ENCODE measurements at regions not wholly inside any gene's neighbourhood (a gene's known extent, or its start where the extent isn't known, plus 50 kb on each side); places are given as distances from the start of the nearest gene placed in this dataset.

- no peak for ATAC-seq
Measured at GRCh38 chrX:124836786-124837185, 482.9 kb upstream of the TEX13C start.

DNA sequence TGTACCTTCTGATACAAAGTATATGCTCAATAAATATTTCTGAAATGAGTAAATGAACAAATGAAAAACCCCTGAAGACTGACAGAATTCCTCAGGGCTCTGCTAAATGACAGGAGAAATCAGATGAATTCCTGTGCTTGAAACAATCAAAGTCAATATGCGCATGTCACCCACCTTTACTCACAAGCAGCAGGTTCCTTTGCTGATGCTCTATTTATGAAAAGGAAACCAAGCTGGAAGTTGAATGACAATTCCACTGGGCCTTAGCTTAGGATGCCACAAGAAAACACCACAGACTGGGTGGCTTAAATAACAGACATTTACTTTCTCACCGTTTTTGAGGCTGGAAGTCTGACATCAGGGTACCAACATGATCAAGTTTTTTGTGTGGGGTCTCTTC is 477.5 kb upstream of the TEX13C start:
- no peak for ATAC-seq

DNA sequence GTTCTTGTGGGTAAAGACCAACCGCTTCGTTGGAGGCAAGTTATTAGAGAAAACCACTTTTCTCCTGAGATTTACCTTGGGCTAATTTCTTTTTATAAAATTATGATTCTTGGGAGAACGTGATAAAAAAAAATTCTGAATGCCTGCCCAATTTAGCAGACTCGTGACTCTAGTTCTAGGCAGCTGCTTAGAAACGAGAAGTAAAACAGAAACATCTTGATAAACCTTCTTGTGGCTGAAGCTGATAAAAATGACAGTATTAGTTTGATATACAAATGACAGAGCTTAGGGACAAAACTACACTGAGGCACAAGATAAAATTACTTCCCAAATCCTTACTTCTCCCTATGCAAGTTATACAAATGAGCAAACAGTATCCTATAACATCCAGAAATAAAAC is 458.9 kb upstream of the TEX13C start:
- ATAC-seq, result no peak

DNA sequence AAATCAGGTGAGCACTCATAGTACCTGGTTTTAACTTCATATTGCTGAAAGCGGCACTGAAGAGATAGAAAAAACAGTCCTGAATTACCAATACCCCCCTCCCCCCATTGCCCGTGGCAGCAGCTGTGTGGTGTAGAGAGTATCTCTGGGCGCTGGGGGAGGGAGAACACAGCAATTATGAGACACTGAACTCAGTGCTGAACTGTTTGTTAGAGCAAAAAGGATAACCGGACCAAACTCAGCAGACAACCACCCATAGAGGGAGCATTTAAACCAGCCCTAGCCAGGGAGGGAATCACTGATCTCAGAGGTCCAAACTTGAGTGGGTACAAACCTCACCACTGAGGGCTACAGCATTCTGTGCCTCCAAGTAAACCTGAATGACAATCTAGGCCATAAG is 457.4 kb upstream of the TEX13C start:
- ATAC-seq, result no peak

GRCh38 chrX:124863303-124863702 is 456.4 kb upstream of the TEX13C start:
- no peak for ATAC-seq

DNA sequence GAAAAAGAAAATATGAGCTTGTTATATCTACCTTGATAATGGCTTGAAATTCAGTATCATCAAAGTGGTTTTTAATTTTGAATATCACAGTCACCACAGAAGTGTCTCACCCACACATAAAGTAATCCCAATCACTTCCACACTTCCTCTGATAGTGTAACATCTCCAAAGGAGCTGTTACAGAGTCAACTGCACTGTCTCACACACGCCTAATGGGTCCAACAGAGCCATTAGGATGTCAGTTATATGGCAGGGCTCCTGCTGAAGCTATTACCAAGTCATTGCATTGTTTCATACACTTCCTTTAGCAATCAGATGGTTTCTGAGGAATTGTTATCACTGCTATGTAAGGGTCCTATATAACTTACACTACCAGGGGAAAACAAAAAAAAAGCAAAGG is 432.1 kb upstream of the TEX13C start:
- ATAC-seq, result no peak

GRCh38 chrX:124895947-124896346 is 423.7 kb upstream of the TEX13C start:
- ATAC-seq, result no peak

GRCh38 chrX:124902953-124903352 is 416.7 kb upstream of the TEX13C start:
- ATAC-seq, result no peak

- no peak for ATAC-seq
Measured at GRCh38 chrX:124910611-124911010, 409.1 kb upstream of the TEX13C start.

DNA sequence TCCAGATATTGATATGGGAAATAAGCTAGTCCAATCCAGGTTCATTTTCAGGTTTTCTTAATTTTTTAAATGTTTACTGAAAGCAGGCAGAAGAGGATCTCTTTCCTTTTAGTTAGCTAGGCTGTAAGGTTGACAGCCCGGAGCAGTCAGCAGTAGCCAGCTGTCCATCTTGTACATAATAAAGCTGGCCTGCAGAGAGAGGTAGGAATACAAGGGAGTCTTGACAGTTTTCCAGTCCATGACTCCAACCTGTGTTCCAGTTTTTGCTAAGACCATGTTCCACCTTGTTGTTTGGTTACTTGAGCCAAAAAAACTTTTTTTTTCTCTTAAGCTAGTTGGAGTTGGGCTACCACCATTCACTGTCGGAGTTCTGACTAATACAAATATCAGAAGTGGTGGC is 402.7 kb upstream of the TEX13C start:
- ATAC-seq, result no peak

- ATAC-seq, result no peak
Measured at GRCh38 chrX:124925681-124926080, 394.0 kb upstream of the TEX13C start.

DNA sequence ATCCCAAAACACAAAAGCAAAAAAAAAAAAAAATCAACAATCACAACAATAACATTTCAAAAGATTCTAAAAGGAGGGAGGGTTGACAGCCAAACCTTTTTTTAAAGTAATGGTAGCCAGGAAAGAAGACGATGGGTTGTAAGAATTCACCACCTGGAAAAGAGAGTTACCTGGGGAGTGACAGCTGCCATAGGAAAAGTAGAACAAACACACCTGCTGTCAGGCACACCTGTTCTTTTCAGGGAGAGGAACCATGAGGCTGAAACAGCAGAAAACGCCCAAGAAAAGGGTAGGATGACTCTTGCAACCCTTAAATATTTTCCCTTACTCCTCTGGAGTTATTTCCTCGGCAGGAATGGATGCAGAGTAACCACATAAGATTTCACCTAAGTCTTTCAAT is 388.4 kb upstream of the TEX13C start:
- ATAC-seq, result no peak

GRCh38 chrX:124931958-124932357 is 387.7 kb upstream of the TEX13C start:
- ATAC-seq, result no peak

- no peak for ATAC-seq
Measured at GRCh38 chrX:124938715-124939114, 381.0 kb upstream of the TEX13C start.

DNA sequence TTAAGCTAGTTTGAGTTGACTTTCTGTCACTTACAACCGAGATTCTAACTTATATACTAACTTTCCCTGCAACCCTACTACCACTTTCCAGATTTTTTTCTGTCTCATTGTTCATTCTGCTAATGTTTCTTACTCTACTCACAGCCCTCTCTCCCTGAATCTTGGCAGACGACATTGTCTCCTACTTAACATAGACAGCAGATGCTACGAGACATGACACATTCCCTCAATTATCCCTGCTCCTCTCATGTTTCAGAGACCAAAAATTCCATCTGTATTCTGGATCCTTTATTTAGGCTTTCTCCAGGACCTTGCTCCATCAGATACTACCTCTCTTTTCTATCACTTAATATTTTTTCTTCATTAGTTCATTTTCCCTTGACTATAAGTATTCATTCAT is 379.1 kb upstream of the TEX13C start:
- no peak for ATAC-seq

GRCh38 chrX:124954402-124954801 is 365.3 kb upstream of the TEX13C start:
- ATAC-seq, result no peak

- no peak for ATAC-seq
Measured at GRCh38 chrX:124960454-124960853, 359.2 kb upstream of the TEX13C start.

DNA sequence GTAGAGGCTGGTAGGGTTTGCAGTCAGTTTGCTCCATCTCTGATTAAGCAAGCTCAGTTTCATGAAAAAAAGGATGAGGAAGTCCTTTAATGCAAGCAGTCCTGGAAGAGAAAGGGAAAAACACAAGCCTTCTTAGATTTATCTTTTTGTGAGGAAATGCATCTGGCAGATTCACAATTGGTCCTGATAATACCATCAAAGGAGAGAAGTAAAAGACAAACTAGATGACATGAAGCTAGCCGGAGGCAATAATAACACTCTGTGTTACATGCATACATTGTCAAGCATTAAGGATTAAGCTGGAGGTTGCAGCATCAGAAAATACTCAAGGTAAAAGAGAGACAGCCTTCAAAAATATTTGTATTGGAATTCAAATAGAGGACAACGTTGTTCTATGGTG is 356.0 kb upstream of the TEX13C start, which contains the start of gene TENM1:
Gene TENM1 (minus strand): TSS at position 101 of the 400 bp plus-strand sequence.
- no peak for ATAC-seq

GRCh38 chrX:124975456-124975855 is 344.2 kb upstream of the TEX13C start:
- no peak for ATAC-seq

GRCh38 chrX:124981420-124981819 is 338.3 kb upstream of the TEX13C start:
- no peak for ATAC-seq

DNA sequence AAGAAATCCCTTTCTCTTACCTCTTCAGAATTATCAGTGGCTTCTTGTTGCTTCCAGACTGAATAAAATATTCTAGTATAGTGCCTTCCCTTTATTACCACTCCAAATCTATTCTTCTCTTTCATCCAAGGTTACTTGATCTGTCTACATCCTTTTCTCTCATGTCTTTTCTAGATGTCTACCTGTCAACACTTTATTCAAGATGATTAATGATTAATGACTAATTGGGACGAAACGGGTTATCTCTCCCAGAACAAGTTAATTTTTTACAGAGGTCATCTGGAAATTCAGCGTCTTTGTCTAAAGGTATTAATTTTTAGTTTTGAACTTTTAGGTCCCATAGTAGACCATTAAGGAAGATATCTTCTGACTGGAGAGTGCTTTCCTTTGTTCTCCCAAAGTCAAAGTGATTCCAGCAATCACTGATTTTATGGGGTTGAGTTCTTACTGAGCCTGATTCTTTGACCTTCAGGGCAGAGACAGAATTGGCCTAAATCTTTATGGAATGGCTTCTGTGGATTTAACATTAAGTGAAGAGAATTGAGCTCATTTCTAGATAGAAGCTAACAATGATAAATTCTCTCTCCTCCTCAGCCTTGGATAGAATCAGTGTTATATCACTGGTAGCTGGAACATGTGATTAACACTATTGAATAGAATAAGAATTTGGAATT is 335.4 kb upstream of the TEX13C start:
- ATAC-seq, result no peak

- ATAC-seq, result no peak
Measured at GRCh38 chrX:124986284-124986683, 333.4 kb upstream of the TEX13C start.

DNA sequence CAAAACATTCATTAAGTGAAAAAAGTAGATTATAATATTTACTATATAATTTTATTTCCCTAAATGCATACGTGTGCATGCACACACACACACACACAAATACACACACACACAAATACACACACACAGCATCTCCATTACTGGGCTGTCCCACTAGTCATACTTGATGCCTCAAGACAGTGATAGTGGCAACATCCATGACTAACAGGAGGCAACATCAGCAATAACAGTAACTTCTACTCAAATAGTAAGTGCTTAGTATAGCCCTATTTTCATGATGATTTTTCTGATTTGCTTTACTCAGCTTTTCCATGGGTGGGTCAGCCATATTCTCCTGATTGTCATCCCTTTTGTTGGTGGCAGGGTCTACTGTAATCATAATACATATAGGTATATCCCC is 325.9 kb upstream of the TEX13C start:
- no peak for ATAC-seq

DNA sequence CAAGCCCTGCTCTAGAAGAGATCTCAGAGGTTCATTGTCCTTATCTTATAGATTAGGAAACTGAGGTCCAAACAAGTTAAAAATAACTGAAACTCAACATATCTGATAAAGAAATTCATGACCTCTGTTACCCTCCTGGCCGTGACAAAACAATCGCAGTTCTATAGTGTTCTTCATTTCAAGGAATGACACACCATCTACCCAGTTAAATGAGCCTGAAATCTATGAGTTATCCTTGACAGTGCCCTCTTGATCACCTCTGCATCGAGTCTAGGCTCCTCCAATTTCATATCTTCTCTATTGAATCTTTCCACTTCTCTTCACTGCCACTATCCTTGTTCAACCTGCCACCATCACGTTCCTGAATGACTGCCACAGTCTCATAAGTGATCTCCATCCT is 325.3 kb upstream of the TEX13C start:
- no peak for ATAC-seq

- no peak for ATAC-seq
Measured at GRCh38 chrX:125003746-125004446, 315.8 kb upstream of the TEX13C start.

Measured in esophagus mucosa (tissue), 1 donor.